Right lung (tissue), 2 donors: ENCODE measurements at regions not wholly inside any gene's neighbourhood (a gene's known extent, or its start where the extent isn't known, plus 50 kb on each side); places are given as distances from the start of the nearest gene placed in this dataset.

ENCODE experiments used
- DNase-seq, 2 donors: peaks; one replicate each; pipeline ENCODE4 v3.0.0-alpha.2; 2013

DNA sequence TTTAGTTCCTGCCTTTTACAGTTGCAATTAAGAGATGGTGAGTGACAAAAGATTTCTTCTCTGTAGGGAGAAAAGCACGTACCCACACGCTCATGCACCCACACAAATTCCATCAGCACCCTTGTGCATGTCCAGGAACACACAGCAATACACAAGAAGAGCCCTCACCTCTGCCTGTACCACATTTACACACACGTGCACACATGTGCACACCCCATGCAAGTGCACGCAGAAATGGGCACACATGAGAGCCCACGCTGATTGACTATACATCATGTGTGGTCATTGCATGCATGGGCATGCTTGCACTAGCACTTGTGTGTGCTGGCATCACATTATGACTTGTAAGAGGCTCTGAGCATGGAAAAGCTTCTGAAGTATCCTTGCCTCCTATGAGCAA lies 70.5 kb downstream of the SERPINA3 start:
- no peak for DNase-seq

DNA sequence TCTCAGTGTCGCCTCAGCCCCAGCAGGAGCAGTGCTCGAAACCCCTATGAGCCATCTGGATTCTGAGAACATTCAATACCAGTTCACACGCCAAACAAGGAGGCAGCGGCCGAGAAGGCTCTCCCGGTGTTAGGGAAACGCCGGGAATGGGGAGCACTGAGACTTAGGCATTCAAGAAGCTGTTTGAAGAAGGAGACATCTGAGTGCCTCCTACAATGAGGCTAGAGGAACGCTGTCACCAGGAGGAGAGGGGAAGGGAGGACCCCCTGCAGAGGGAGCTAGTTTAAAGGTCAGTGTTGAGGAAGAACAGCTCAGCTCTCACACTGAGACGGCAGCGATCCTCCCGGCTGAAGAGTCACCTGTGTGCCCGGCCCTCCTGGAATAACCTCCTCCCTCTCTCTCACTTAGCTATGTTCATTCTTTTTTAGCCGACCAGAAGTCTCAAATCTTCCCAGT lies 69.9 kb downstream of the SERPINA3 start:
- DNase-seq: no peak

GRCh38 chr14:94681300-94682060 lies 69.3 kb downstream of the SERPINA3 start:
- DNase-seq: no peak

GRCh38 chr14:94680862-94681288 lies 68.7 kb downstream of the SERPINA3 start:
- no peak for DNase-seq

- DNase-seq: no peak
These were observed 68.0 kb downstream of the SERPINA3 start for GRCh38 chr14:94679937-94680861.

DNA sequence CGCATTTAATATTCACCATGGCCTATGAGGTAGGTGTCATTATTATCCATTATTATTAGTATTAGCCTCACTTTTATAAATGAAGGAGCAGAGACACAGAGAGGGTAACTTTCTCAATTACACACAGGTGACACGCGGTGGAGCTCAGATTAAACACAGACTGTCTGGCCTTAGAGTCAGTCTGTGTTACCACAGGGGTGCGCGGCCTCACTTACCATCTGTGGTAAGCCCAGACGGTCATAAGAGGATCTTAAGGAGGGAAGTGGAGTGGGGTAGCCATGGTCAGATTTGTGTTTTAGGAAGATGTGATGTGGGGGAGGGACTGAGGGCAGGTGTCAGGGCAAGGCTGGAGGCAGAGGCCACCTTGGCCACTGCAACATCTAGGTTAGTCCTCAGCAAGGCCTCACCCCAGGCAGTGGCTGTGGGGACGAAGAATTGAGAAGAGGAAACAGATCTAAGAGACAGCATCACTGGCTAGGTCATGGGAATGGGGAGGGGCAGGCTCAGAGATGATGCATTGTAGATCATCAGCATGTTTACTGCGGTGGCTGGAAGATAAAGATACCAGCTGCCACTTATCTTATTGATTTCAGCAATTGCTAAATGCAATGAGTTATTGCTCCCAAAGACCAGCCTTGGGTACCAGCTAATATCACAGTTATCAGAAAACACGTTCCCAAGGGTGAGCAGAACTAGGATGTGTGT lies 67.1 kb downstream of the SERPINA3 start:
- no peak for DNase-seq

GRCh38 chr14:94677747-94678146 lies 65.6 kb downstream of the SERPINA3 start:
- no peak for DNase-seq

- DNase-seq: no peak
These were observed 65.0 kb downstream of the SERPINA3 start for GRCh38 chr14:94677213-94677612.

DNA sequence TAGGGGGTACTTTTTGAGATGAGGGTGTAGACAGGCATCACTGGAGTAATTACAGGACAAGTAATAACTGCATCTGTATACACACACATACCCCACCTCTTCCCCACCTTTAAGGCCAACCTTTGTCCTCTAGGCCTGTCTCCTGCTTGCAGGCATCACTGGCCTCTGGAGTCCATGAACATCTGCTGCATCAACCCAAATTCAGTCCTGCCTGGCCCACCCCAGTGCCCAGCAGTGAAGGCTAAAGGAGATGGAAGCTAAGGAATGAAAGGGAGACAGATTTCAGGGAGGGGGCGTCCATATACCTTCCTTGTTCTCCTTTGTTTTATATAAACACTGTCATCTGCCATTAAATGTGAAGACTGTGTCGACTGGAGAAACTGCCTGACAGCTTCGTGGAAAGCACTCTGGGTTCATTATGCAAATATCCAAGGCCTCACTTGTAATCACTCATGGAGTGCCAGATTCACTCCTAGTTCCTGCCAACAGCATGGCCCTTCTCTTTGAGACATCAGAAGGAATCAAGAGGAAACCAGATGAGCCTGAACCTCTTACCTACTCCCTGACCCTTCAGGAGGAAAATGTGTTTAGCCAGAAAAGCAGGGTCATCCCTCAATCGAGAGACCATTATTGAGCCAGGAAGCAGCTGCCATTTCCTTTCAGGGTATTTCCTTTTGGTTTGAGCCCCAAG lies 64.4 kb downstream of the SERPINA3 start:
- DNase-seq: no peak

GRCh38 chr14:94675036-94675435 lies 62.8 kb downstream of the SERPINA3 start:
- DNase-seq: no peak

DNA sequence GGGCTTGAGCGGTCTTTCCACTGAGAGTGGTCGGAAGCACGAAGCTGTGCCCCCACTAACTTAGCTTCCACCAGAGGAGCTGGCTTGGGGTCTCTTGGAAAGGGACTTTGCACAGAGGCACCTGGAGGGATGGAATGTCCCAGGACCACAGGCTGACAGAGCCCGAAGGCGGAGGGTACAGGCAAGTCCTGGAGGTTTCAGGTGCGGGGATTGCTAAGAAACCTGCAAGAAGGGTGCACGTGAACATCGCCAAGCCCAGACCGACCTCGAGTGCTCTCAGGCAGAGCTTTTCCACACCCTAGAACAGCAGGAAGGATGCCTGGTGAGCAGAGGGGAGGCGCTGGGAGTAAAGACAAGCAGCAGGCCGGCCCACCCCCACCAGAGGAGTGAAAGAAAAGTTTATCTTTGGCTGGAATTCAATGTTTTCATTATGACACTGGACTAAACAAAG lies 61.6 kb downstream of the SERPINA3 start:
- DNase-seq: no peak
